ENCODE measurements at regions not wholly inside any gene's neighbourhood (a gene's known extent, or its start where the extent isn't known, plus 50 kb on each side); places are given as distances from the start of the nearest gene placed in this dataset.

DNA sequence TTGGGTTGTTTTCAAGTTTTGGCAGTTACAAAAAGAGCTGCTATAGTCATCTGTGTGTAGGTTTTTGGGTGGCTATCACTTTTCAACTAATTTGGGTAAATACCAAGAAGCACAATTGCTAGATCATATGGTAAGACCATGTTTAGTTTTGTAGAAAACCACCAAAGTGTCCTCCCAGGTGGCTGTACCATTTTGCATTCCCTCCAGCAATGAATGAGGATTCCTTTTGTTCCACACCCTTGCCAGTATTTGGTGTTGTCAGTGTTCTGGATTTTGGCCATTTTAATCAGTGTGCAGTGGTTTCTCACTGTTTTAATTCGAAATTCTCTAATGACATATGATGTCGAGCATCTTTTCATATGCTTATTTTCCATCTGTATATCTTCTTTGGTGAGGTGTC is 457.5 kb upstream of the ARID1B start:
- Histone ChIP-seq H3K36me3 (ENCODE audit: insufficient read depth, low read length) (no peaks in the 10 kb centered on the region), H3K4me3 (no peak overlapping the region), H3K27ac (no peak overlapping the region), H3K9me3 (ENCODE audit: low read depth, low read length) (peaks cover 2% of the 10 kb centered on the region; the same call in 1 of the 2 replicates), H3K9ac (ENCODE audit: insufficient read length) (no peak overlapping the region)
- no peak for DNase-seq (ENCODE audit: low read depth, low spot score)
- TF ChIP-seq EZH2 (IDR thresholded peaks at IDR 0.05) (no peak), FOXP2 (optimal IDR thresholded peaks at IDR 0.05; ENCODE audit: control extremely low read depth, extremely low read length, insufficient read depth) (no peak), POLR2AphosphoS5 (IDR thresholded peaks at IDR 0.05; ENCODE audit: borderline replicate concordance, low read depth, low read length) (no peak)

DNA sequence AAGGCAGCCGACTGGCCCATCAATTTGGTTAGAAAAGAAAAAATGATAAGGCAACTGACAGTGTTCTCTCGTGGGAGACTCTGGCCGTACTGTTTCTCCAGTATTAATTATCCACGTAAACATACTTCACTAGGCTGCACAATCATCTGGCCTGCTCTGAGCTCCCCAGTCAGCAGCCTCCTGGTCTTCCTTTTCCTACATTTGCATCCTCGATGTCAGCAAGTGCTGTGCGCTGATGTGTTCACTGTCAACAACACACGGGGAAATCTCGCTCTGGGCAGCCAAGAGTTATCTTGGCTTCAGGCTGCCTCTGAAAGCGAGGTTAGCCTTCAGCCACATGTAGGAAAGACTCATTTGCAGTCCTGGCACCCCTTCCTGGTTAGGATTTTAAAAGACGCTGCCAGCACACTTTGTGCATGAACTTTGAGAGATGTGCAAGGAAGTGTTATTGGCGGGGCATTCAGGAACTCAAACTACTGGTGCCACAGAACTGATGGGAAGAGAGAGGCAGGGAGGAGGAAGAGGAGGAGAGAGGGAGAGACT is 460.5 kb upstream of the ARID1B start:
- H3K9me3 ChIP-seq (ENCODE audit: low read depth, low read length) = no peaks in the 10 kb centered on the region
- no peak overlapping the region for H3K27ac ChIP-seq
- no peak overlapping the region for H3K4me3 ChIP-seq
- H3K9ac ChIP-seq (ENCODE audit: insufficient read length) = no peak overlapping the region
- H3K36me3 ChIP-seq (ENCODE audit: insufficient read depth, low read length) = no peaks in the 10 kb centered on the region
- TF ChIP-seq FOXP2 (optimal IDR thresholded peaks at IDR 0.05; ENCODE audit: control extremely low read depth, extremely low read length, insufficient read depth) (no peak), EZH2 (IDR thresholded peaks at IDR 0.05) (no peak), POLR2AphosphoS5 (IDR thresholded peaks at IDR 0.05; ENCODE audit: borderline replicate concordance, low read depth, low read length) (no peak)
- no peak for DNase-seq (ENCODE audit: low read depth, low spot score)

DNA sequence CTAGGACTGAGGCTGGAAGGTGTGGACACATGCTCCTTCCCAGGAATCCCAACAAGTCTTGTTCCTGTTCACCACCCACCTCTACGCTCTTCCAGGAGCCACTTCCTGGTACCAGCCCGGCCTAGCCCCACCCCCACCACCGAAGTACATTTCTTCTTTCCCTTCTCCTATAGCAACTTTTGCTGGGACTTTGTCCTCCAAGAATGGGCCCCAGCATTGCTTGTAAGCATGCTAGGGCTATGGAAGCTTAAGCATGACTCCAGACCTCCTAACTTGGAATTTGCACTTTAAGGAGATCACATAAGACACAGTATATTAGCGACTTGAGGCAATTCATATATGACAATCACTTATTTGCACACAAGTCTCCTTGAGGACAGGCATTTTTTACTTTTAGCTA is 462.0 kb upstream of the ARID1B start:
- Histone ChIP-seq H3K9ac (ENCODE audit: insufficient read length) (no peak overlapping the region), H3K9me3 (ENCODE audit: low read depth, low read length) (no peaks in the 10 kb centered on the region), H3K4me3 (no peak overlapping the region), H3K36me3 (ENCODE audit: insufficient read depth, low read length) (no peaks in the 10 kb centered on the region), H3K27ac (no peak overlapping the region)
- TF ChIP-seq FOXP2 (optimal IDR thresholded peaks at IDR 0.05; ENCODE audit: control extremely low read depth, extremely low read length, insufficient read depth) (no peak), POLR2AphosphoS5 (IDR thresholded peaks at IDR 0.05; ENCODE audit: borderline replicate concordance, low read depth, low read length) (no peak), EZH2 (IDR thresholded peaks at IDR 0.05) (no peak)
- no peak for DNase-seq (ENCODE audit: low read depth, low spot score)

DNA sequence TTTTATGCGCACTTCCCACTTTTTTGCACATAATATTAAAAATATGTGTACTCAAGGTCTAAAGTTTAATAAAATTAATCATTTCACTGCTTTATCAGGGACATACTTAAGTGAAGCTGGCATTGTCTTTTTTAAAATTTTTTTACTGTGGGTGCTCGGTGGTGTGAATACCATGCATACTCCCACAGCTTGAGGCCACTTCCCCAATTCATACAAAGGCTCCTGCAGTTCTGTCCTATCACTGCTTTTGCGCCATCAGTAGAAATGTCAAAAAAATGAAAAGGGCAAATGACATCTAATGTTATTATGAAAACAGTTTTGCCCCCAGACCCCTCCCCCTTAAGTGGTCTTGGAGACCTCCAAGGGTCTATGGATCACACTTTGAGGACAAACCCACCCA is 464.1 kb upstream of the ARID1B start:
- Histone ChIP-seq H3K27ac (no peak overlapping the region), H3K36me3 (ENCODE audit: insufficient read depth, low read length) (no peaks in the 10 kb centered on the region), H3K9ac (ENCODE audit: insufficient read length) (no peak overlapping the region), H3K4me3 (no peak overlapping the region), H3K9me3 (ENCODE audit: low read depth, low read length) (no peaks in the 10 kb centered on the region)
- TF ChIP-seq FOXP2 (optimal IDR thresholded peaks at IDR 0.05; ENCODE audit: control extremely low read depth, extremely low read length, insufficient read depth) (no peak), POLR2AphosphoS5 (IDR thresholded peaks at IDR 0.05; ENCODE audit: borderline replicate concordance, low read depth, low read length) (no peak), EZH2 (IDR thresholded peaks at IDR 0.05) (no peak)
- no peak for DNase-seq (ENCODE audit: low read depth, low spot score)

DNA sequence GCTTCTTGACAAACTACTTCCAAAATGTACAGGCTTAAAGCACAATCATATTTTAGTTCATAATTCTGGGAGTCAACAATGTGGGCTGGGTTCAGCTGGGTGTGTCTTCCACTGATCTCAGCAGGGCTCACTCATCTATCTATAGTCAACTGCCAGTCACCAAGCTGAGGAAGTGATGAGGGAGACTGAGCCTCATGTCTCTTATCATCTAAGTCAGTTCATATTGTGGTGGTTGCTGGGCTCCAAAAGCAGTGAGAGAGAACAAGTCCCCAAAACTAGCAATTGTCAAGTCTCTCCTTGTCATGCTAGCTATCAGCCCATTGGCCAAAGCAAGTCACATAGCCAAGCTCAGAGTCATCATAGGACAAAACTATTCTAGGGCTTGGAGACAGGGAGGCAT is 465.9 kb upstream of the ARID1B start:
- no peaks in the 10 kb centered on the region for H3K9me3 ChIP-seq (ENCODE audit: low read depth, low read length)
- no peak overlapping the region for H3K9ac ChIP-seq (ENCODE audit: insufficient read length)
- no peak overlapping the region for H3K4me3 ChIP-seq
- TF ChIP-seq EZH2 (IDR thresholded peaks at IDR 0.05) = no peak
- no peak for TF ChIP-seq FOXP2 (optimal IDR thresholded peaks at IDR 0.05; ENCODE audit: control extremely low read depth, extremely low read length, insufficient read depth)
- no peak for TF ChIP-seq POLR2AphosphoS5 (IDR thresholded peaks at IDR 0.05; ENCODE audit: borderline replicate concordance, low read depth, low read length)
- H3K36me3 ChIP-seq (ENCODE audit: insufficient read depth, low read length) = no peaks in the 10 kb centered on the region
- DNase-seq (ENCODE audit: low read depth, low spot score) = no peak
- no peak overlapping the region for H3K27ac ChIP-seq

DNA sequence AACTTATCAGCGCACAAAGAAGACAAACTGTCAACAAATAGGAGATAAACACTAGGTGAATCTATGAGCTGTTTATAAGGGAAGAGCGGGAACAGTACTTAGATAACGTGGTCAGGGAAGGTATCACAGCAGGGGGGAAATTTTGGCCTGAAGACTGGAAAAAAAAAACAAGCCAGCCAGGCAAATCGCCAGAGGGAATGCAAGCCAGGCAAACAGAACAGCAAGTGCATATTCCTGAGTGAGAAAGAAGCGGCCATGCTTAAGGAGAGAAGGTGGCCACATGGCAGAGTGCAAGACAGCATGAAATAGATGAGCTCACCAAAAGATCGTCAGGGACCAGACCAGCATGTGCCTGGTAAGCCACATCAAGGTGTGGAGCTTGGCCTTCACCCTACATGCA is 466.5 kb upstream of the ARID1B start:
- no peaks in the 10 kb centered on the region for H3K9me3 ChIP-seq (ENCODE audit: low read depth, low read length)
- H3K9ac ChIP-seq (ENCODE audit: insufficient read length) = no peak overlapping the region
- TF ChIP-seq EZH2 (IDR thresholded peaks at IDR 0.05) (no peak), FOXP2 (optimal IDR thresholded peaks at IDR 0.05; ENCODE audit: control extremely low read depth, extremely low read length, insufficient read depth) (no peak), POLR2AphosphoS5 (IDR thresholded peaks at IDR 0.05; ENCODE audit: borderline replicate concordance, low read depth, low read length) (no peak)

DNA sequence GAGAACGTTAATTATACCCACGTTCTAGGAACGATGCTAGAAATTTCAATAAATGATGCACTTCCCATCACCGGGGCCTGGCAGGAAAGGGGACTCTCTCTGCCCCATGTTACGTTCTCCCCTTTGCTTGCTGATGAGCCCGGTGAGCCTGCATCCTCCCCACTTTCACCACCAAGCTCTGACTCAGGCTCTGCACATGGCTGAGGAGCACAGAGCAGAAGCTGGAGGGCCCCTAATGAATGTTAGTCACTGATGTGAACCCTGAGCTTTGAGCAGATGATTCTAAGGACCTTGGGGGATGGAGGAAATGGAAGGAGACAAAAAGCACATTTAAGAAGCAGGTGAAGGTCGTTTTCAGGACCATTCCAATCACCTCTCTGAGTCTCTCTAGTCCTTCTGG is 468.2 kb upstream of the ARID1B start:
- no peak for DNase-seq (ENCODE audit: low read depth, low spot score)
- Histone ChIP-seq H3K9me3 (ENCODE audit: low read depth, low read length) (no peaks in the 10 kb centered on the region), H3K4me3 (no peak overlapping the region), H3K9ac (ENCODE audit: insufficient read length) (no peak overlapping the region), H3K27ac (no peak overlapping the region), H3K36me3 (ENCODE audit: insufficient read depth, low read length) (no peaks in the 10 kb centered on the region)
- TF ChIP-seq POLR2AphosphoS5 (IDR thresholded peaks at IDR 0.05; ENCODE audit: borderline replicate concordance, low read depth, low read length) (no peak), FOXP2 (optimal IDR thresholded peaks at IDR 0.05; ENCODE audit: control extremely low read depth, extremely low read length, insufficient read depth) (no peak), EZH2 (IDR thresholded peaks at IDR 0.05) (no peak)

More for the DNA sequence above, 466.5 kb upstream of the ARID1B start:
- DNase-seq (ENCODE audit: low read depth, low spot score) = no peak
- no peak overlapping the region for H3K4me3 ChIP-seq
- no peak overlapping the region for H3K27ac ChIP-seq
- H3K36me3 ChIP-seq (ENCODE audit: insufficient read depth, low read length) = no peaks in the 10 kb centered on the region

DNA sequence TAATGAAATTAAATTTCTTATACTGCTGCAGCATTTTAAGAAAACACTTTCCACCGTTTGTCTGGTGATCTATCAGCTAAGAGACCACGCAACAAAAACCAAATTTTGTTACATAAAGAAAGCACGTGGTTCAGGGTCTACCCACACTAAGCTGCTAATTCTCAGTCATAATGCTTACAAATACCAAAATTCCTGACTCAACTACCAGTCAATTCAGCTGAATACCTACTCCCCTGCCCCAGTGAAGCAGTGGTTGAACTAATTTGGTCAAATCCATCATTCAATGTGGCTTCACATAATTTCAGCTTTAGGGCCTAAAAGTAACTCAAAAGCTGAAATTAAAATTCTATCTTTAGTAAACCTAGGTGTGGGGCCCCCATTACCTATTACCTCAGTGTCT is 468.6 kb upstream of the ARID1B start:
- DNase-seq (ENCODE audit: low read depth, low spot score) = no peak
- Histone ChIP-seq H3K27ac (no peak overlapping the region), H3K9me3 (ENCODE audit: low read depth, low read length) (no peaks in the 10 kb centered on the region), H3K9ac (ENCODE audit: insufficient read length) (no peak overlapping the region), H3K4me3 (no peak overlapping the region), H3K36me3 (ENCODE audit: insufficient read depth, low read length) (no peaks in the 10 kb centered on the region)
- TF ChIP-seq POLR2AphosphoS5 (IDR thresholded peaks at IDR 0.05; ENCODE audit: borderline replicate concordance, low read depth, low read length) = no peak
- no peak for TF ChIP-seq FOXP2 (optimal IDR thresholded peaks at IDR 0.05; ENCODE audit: control extremely low read depth, extremely low read length, insufficient read depth)
- TF ChIP-seq EZH2 (IDR thresholded peaks at IDR 0.05) = no peak

DNA sequence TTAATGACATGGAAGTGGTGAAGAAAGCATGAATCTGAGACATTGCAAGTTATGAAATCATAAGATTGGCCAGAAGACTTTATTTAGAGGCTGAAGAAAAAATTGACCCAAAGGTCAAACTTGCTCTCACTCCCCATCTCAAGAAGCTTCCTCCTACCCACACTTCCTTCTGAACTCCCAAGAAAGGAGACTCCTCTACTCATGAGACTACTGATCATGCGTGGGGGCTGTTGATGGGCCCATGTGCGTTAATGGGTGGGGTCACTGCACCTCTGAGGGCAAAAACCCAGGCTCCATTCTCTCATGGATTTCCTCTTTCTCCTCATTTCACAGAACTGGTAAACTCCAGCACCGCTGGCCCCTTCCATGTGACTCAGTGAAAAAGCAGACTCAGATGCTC is 470.6 kb upstream of the ARID1B start:
- no peak for TF ChIP-seq POLR2AphosphoS5 (IDR thresholded peaks at IDR 0.05; ENCODE audit: borderline replicate concordance, low read depth, low read length)
- TF ChIP-seq EZH2 (IDR thresholded peaks at IDR 0.05) = no peak
- no peak for TF ChIP-seq FOXP2 (optimal IDR thresholded peaks at IDR 0.05; ENCODE audit: control extremely low read depth, extremely low read length, insufficient read depth)
- no peak for DNase-seq (ENCODE audit: low read depth, low spot score)
- H3K36me3 ChIP-seq (ENCODE audit: insufficient read depth, low read length) = no peaks in the 10 kb centered on the region
- H3K9me3 ChIP-seq (ENCODE audit: low read depth, low read length) = no peaks in the 10 kb centered on the region
- H3K4me3 ChIP-seq = no peak overlapping the region
- no peak overlapping the region for H3K9ac ChIP-seq (ENCODE audit: insufficient read length)
- H3K27ac ChIP-seq = no peak overlapping the region

Measured in SK-N-MC (cell line).